Neural cell (in vitro differentiated cells): ENCODE measurements at regions not wholly inside any gene's neighbourhood (a gene's known extent, or its start where the extent isn't known, plus 50 kb on each side); places are given as distances from the start of the nearest gene placed in this dataset.

Experiments
- H2AFZ ChIP-seq: fragments of 200-600, 300-800 bp; sonication (generic), shearing (Covaris generic); 2 replicates; pipeline ENCODE4 v1.6.0; 2014; ENCODE audit warnings: low read depth, mild to moderate bottlenecking, antibody characterized with exemption, low read length, moderate library complexity
- H3F3A ChIP-seq: fragments of 200-600 bp; shearing (Covaris generic); 2 replicates; pipeline ENCODE4 v1.6.1; 2016; ENCODE audit warnings: mild to moderate bottlenecking, moderate library complexity, mixed read lengths, antibody characterized with exemption, low read length; ENCODE audit not compliant: insufficient read depth, poor library complexity, severe bottlenecking
- H3K27ac ChIP-seq: fragments of 200-600, 300-800 bp; sonication (generic), shearing (Covaris generic); 2 replicates; pipeline ENCODE4 v1.5.1; 2014; ENCODE audit warnings: mild to moderate bottlenecking, low read length, moderate library complexity
- H3K27me3 ChIP-seq: fragments of 300-800, 200-600 bp; sonication (generic), shearing (Covaris generic); 2 replicates; pipeline ENCODE4 v1.6.0; 2014; ENCODE audit warnings: mild to moderate bottlenecking, low read depth, low read length, moderate library complexity; ENCODE audit not compliant: insufficient read depth
- H3K36me3 ChIP-seq: fragments of 300-800, 200-600 bp; sonication (generic), shearing (Covaris generic); 2 replicates; pipeline ENCODE4 v1.5.1; 2014; ENCODE audit warnings: mild to moderate bottlenecking, antibody characterized with exemption, low read length, moderate library complexity; ENCODE audit not compliant: insufficient read depth
- H3K4me2 ChIP-seq: fragments of 300-800, 200-600 bp; sonication (generic), shearing (Covaris generic); 2 replicates; pipeline ENCODE4 v1.6.0; 2014; ENCODE audit warnings: mild to moderate bottlenecking, low read length
- H3K4me3 ChIP-seq: fragments of 300-800, 200-600 bp; sonication (generic), shearing (Covaris generic); 2 replicates; pipeline ENCODE4 v1.5.1; 2014; ENCODE audit warnings: mild to moderate bottlenecking, low read length, moderate library complexity
- H3K79me2 ChIP-seq: fragments of 200-600 bp; shearing (Covaris generic); replicated peaks from 2 replicates; pipeline ENCODE4 v1.6.0; 2014; ENCODE audit warnings: mild to moderate bottlenecking, low read length, moderate library complexity; ENCODE audit not compliant: insufficient read depth
- H3K9ac ChIP-seq: fragments of 300-800, 200-600 bp; sonication (generic), shearing (Covaris generic); 2 replicates; pipeline ENCODE4 v1.6.1; 2016; ENCODE audit warnings: mild to moderate bottlenecking, low read length, mixed read lengths
- H3K9me2 ChIP-seq: fragments of 200-600 bp; shearing (Covaris generic); 2 replicates; pipeline ENCODE4 v1.6.1; 2016; ENCODE audit warnings: mild to moderate bottlenecking, low read length, mixed read lengths; ENCODE audit not compliant: insufficient read depth
- H3K9me3 ChIP-seq: fragments of 200-600, 300-800 bp; sonication (generic), shearing (Covaris generic); 2 replicates; pipeline ENCODE4 v1.6.1; 2016; ENCODE audit warnings: mild to moderate bottlenecking, mixed run types, low read length, moderate library complexity, mixed read lengths
- H4K20me1 ChIP-seq: fragments of 200-600 bp; shearing (Covaris generic); 2 replicates; pipeline ENCODE4 v1.6.1; 2016; ENCODE audit warnings: mild to moderate bottlenecking, mixed run types; ENCODE audit not compliant: insufficient read depth
- EP300 ChIP-seq: fragments of 450-650 bp; conservative IDR thresholded peaks from 2 replicates; pipeline ENCODE4 v1.6.1; 2014; ENCODE audit warnings: antibody characterized with exemption, mild to moderate bottlenecking, moderate library complexity; ENCODE audit not compliant: poor library complexity, severe bottlenecking
- EZH2 ChIP-seq: fragments of 200-600, 300-800 bp; shearing (Covaris generic), sonication (generic); IDR thresholded peaks from 2 replicates; pipeline ENCODE4 v1.6.1; 2014; ENCODE audit warnings: antibody characterized with exemption, low read length, borderline replicate concordance, mild to moderate bottlenecking; ENCODE audit not compliant: insufficient read depth, poor library complexity, severe bottlenecking
- MXI1 ChIP-seq: fragments of 450-650 bp; conservative IDR thresholded peaks from 2 replicates; pipeline ENCODE4 v1.6.1; 2014; ENCODE audit warnings: antibody characterized with exemption, mild to moderate bottlenecking; ENCODE audit not compliant: poor library complexity, severe bottlenecking
- POLR2AphosphoS5 ChIP-seq: IDR thresholded peaks from 2 replicates; pipeline ENCODE4 v1.6.1; 2012
- RAD21 ChIP-seq: fragments of 450-650 bp; conservative IDR thresholded peaks from 2 replicates; pipeline ENCODE4 v1.6.1; 2014; ENCODE audit warnings: antibody characterized with exemption, mild to moderate bottlenecking, moderate library complexity
- SMC3 ChIP-seq: fragments of 450-650 bp; conservative IDR thresholded peaks from 2 replicates; pipeline ENCODE4 v1.6.1; 2014; ENCODE audit warnings: antibody characterized with exemption, mild to moderate bottlenecking, moderate library complexity; ENCODE audit not compliant: poor library complexity
- TAF1 ChIP-seq: IDR thresholded peaks from 2 replicates; pipeline ENCODE4 v1.6.1; 2012; ENCODE audit warnings: low read depth
- TF ChIP-seq, protein P1 (sequence below): fragments of 450-650 bp; IDR thresholded peaks from 2 replicates; pipeline ENCODE4 v1.5.1; 2014; ENCODE audit warnings: antibody characterized with exemption, mild to moderate bottlenecking, moderate library complexity; ENCODE audit not compliant: poor library complexity, severe bottlenecking
- TF ChIP-seq, protein P2 (sequence below): IDR thresholded peaks from 2 replicates; pipeline ENCODE4 v1.6.1; 2012; ENCODE audit warnings: borderline replicate concordance

DNA sequence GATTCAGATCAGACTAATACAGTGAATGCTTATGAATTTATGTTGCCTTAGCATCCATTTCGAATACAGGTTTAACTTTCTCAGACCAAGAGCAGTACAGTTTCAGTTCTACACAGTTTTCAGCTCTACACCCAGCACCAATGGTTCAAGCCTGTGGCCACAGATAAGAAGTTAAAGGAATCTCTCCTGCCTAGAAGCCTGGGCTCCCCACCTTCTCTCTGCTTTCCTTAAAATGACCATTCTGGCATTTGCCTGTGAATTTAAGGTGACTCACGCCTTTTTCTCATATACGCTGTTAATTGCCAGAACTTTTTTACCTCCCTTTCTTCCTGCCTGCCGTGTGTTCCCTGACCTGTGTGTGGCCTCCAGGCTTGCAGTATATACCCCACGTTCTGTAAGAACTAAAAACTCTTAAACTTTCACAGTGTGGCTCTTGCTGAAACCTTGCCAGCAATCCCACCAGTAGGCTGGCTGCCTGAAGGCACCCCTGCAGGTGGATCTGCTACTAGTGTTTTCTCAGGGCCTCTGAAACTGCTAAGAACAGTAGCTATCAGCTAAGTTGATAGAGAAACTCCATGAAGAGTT lies 692.8 kb upstream of the CDH18 start:
- Histone ChIP-seq H2AFZ (no peak overlapping the region), H3K4me3 (no peak overlapping the region), H3F3A (no peaks in the 10 kb centered on the region), H3K36me3 (no peaks in the 10 kb centered on the region), H3K27ac (no peak overlapping the region), H3K9me2 (no peaks in the 10 kb centered on the region), H3K9me3 (no peaks in the 10 kb centered on the region), H3K79me2 (no peaks in the 10 kb centered on the region), H4K20me1 (no peaks in the 10 kb centered on the region), H3K9ac (no peak overlapping the region), H3K27me3 (no peaks in the 10 kb centered on the region), H3K4me2 (no peak overlapping the region)
- TF ChIP-seq, protein P1, sequence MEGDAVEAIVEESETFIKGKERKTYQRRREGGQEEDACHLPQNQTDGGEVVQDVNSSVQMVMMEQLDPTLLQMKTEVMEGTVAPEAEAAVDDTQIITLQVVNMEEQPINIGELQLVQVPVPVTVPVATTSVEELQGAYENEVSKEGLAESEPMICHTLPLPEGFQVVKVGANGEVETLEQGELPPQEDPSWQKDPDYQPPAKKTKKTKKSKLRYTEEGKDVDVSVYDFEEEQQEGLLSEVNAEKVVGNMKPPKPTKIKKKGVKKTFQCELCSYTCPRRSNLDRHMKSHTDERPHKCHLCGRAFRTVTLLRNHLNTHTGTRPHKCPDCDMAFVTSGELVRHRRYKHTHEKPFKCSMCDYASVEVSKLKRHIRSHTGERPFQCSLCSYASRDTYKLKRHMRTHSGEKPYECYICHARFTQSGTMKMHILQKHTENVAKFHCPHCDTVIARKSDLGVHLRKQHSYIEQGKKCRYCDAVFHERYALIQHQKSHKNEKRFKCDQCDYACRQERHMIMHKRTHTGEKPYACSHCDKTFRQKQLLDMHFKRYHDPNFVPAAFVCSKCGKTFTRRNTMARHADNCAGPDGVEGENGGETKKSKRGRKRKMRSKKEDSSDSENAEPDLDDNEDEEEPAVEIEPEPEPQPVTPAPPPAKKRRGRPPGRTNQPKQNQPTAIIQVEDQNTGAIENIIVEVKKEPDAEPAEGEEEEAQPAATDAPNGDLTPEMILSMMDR: no peak
- no peak for TF ChIP-seq MXI1
- no peak for TF ChIP-seq SMC3

DNA sequence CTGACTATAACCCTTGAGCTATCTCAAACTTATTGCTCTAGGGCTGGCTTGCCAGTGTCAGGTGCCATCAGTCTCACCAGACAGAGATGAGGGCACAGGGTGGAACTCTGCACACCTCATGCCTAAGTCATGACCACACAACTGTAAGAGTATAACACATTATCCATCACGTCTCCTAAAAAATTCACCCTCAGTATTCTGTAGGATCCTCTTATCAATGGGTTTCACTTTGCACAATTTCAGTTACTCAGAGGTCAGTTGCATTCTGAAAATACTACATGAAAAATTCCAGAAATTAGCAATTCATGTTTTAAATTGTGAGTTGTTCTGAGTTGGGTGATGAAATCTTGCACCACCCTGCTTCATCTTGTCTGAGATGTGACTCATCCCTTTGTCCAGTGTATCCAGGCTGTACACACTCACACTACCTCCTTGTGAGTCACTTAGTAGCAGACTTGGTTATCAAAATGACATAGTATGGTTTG lies 690.9 kb upstream of the CDH18 start:
- H3K27ac ChIP-seq: no peak overlapping the region
- no peak overlapping the region for H2AFZ ChIP-seq
- no peak overlapping the region for H3K9ac ChIP-seq
- H3K27me3 ChIP-seq: no peaks in the 10 kb centered on the region
- no peaks in the 10 kb centered on the region for H4K20me1 ChIP-seq
- H3K4me2 ChIP-seq: no peak overlapping the region
- no peaks in the 10 kb centered on the region for H3F3A ChIP-seq
- H3K36me3 ChIP-seq: no peaks in the 10 kb centered on the region
- no peak for TF ChIP-seq EP300
- TF ChIP-seq EZH2: no peak
- TF ChIP-seq, protein P1: no peak
- no peak for TF ChIP-seq MXI1
- TF ChIP-seq TAF1: no peak
- no peaks in the 10 kb centered on the region for H3K9me2 ChIP-seq
- no peaks in the 10 kb centered on the region for H3K79me2 ChIP-seq
- no peak overlapping the region for H3K4me3 ChIP-seq
- H3K9me3 ChIP-seq: no peaks in the 10 kb centered on the region

DNA sequence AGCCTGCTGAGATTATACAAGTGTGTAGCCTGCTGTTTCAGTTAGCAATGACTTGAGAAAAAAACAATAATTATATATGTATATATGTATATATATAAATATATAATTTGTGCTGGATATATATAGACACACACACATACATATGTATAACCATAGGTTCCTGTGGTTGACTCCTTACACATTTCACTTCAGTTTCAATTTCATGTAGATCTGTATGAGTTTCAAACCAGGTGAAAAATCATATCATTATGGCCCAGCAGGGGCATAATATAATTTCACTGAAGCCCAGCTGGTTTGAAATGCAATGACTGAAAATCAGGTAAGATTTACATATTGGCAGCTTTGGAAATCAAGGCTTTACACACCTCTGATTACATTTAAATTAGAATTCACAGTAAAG lies 690.4 kb upstream of the CDH18 start:
- Histone ChIP-seq H3K4me3 (no peak overlapping the region), H3K79me2 (no peaks in the 10 kb centered on the region), H2AFZ (no peak overlapping the region), H3K9me2 (no peaks in the 10 kb centered on the region), H3K4me2 (no peak overlapping the region), H3K27ac (no peak overlapping the region), H3K9me3 (no peaks in the 10 kb centered on the region), H4K20me1 (no peaks in the 10 kb centered on the region), H3K36me3 (no peaks in the 10 kb centered on the region), H3F3A (no peaks in the 10 kb centered on the region), H3K27me3 (no peaks in the 10 kb centered on the region), H3K9ac (no peak overlapping the region)
- TF ChIP-seq EP300 (no peak), TAF1 (no peak), POLR2AphosphoS5 (no peak), SMC3 (no peak), MXI1 (no peak), RAD21 (no peak), EZH2 (no peak)
- TF ChIP-seq, protein P2, sequence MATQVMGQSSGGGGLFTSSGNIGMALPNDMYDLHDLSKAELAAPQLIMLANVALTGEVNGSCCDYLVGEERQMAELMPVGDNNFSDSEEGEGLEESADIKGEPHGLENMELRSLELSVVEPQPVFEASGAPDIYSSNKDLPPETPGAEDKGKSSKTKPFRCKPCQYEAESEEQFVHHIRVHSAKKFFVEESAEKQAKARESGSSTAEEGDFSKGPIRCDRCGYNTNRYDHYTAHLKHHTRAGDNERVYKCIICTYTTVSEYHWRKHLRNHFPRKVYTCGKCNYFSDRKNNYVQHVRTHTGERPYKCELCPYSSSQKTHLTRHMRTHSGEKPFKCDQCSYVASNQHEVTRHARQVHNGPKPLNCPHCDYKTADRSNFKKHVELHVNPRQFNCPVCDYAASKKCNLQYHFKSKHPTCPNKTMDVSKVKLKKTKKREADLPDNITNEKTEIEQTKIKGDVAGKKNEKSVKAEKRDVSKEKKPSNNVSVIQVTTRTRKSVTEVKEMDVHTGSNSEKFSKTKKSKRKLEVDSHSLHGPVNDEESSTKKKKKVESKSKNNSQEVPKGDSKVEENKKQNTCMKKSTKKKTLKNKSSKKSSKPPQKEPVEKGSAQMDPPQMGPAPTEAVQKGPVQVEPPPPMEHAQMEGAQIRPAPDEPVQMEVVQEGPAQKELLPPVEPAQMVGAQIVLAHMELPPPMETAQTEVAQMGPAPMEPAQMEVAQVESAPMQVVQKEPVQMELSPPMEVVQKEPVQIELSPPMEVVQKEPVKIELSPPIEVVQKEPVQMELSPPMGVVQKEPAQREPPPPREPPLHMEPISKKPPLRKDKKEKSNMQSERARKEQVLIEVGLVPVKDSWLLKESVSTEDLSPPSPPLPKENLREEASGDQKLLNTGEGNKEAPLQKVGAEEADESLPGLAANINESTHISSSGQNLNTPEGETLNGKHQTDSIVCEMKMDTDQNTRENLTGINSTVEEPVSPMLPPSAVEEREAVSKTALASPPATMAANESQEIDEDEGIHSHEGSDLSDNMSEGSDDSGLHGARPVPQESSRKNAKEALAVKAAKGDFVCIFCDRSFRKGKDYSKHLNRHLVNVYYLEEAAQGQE: no peak
- TF ChIP-seq, protein P1: no peak
